HG03442 (cell line): ENCODE measurements at regions not wholly inside any gene's neighbourhood (a gene's known extent, or its start where the extent isn't known, plus 50 kb on each side); places are given as distances from the start of the nearest gene placed in this dataset.
"Not testable (repeated sequence)": the region's sequence is repeated elsewhere in the genome, so short reads cannot be mapped to it uniquely, and the experiment has no call there.

ENCODE experiments used
- ATAC-seq: cut with Tn5 transposase; IDR thresholded peaks from one replicate; pipeline ENCODE4 v1.9.1; 2021; ENCODE audit warnings: mild to moderate bottlenecking, moderate library complexity; ENCODE audit not compliant: unreplicated experiment

DNA sequence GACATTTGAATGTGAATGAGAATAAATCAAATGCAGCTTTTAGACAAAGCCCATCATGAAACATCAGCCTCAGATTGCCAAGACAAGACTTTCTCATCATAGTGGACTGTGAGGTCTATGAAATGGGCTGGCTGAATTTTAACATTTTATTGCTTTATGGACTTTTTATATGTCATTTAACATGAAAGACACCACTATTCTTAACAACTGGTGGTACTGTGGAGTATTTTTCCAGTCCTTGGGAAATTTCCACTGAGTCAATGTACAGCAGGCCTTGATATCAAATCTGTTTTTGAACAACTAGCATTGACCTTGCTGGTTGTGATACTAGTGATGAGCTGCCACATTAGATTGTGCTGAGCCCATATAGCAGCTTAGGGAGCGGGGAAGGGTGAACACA, 326.6 kb upstream of the CITED2 start:
- no peak for ATAC-seq

DNA sequence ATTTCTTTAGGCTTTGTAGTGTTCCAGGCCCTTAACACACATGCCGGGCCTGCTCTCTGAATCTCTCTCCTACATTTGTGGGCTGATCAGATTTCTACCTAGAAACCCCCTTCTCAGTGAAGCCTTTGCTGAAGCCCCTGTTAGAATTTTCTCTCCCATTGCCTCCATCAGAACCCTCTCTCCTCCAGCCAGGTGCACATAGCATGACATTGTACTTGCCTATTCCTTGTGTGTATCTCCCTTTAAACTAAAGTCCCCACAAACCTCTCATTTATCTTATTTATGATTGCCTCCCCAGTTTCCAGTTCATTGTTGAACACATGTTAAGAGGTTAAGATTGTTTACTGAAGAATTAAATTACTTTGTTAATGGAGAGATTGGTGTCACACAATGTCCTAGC, 325.5 kb upstream of the CITED2 start:
- ATAC-seq = no peak

DNA sequence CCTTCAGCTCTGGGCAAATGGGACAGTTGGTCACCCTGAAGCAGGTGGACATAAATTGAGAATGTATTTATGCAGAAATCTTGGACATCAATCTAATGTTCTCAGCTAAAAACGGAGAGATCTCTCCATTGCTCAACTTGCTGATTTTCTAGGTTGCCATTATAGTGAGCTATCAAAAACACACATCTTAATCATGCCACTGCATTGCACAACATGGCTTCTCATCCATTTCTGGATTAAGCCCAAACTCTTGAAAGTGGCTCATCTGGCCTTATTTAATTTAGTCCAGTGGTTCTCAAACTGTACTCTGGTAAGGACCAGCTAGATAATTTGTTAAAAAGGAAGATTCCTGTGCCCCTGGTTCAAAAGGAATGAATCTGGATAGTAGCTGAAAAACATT, 324.9 kb upstream of the CITED2 start:
- no peak for ATAC-seq

DNA sequence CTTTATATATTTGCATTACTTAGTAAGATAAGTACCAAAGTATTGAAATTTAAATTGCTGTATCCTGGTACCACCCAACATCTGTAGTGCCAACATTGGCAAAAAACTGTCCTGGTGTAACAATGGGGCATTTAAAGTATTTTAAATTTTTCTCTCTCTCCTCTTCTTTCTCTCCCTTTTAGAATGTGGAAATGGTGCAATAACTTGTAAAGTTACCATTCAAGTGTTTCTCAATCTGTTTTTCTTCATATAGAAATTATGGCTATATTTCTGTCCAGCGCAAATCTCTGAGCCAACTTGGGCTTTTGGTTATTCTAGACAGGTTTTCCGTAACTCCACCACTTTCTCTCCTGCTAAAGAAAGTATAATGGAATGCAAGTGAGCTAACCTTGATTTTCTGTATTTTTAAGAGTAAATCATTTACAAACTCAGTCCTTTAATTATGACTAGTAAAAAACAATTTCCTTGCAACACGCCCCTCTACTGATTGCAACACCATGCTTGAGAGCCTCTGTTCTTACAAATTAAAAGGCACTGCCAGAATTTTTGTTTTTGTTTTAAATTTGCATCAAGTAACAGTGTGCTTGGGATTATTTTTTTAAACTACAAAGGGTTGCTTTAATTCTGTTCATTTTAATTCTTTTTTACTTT, 324.2 kb upstream of the CITED2 start:
- ATAC-seq = no peak

DNA sequence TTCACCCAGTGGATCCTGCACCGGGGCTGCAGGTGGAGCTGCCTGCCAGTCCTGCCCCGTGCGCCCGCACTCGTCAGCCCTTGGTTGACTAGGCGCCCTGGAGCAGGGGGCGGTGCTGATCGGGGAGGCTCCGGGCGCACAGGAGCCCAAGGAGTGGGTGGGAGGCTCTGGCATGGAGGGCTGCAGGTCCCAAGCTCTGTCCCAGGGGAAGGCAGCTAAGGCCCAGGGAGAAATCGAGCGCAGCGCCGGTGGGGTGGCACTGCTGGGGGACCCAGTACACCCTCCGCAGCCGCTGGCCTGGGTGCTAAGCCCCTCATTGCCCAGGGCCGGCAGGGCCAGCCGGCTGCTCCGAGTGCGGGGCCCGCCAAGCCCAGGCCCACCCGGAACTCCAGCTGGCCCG, 323.4 kb upstream of the CITED2 start:
- ATAC-seq = not testable (repeated sequence)

DNA sequence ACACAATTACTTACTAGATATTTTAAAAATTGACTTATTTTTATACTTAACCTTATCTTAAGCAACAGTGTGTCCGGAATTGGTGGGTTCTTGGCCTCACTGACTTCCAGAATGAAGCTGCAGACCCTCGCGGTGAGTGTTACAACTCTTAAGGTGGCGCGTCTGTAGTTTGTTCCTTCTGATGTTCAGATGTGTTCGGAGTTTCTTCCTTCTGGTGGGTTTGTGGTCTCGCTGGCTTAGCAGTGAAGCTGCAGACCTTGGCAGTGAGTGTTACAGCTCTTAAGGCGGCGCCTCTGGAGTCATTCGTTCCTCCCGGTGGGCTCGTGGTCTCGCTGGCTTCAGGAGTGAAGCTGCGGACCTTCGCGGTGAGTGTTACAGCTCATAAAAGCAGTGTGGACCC, 322.5 kb upstream of the CITED2 start:
- ATAC-seq = not testable (repeated sequence)

DNA sequence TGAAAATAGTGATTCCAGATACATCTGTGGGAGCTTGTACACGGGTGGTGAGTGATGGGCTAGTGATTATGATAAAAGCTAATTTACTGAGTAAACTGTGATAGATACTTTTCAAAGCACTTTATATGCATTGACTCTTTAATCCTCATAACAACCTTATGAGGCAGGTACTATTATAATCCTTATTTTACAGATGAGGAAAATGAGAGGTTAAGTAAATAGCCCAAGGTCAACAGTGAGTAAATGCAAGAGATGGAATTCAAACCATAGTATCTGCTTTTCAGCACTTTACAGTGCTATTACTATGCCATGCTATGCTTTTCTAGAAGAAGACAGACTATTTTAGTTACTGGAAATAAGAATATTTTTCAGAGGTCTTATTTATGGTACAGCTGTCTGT, 320.9 kb upstream of the CITED2 start:
- no peak for ATAC-seq

DNA sequence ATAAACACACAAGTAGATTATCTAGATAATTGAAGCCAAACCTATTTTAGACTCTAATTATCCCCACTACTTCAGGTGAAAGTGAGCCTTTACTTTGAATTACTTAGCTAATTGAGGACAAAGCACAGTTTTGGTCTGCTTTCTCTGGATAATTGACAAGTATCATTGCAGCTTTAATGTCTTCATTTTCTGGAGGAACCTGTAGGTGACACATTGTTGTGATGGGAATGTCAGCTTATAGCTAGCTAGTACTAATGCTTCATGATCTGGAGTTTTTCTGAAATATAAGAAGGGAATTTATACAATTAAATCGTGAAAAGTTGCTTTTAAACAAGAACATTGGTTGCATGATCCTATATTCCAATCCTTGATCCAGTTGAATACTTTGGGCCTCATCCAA, 319.3 kb upstream of the CITED2 start:
- ATAC-seq = no peak

DNA sequence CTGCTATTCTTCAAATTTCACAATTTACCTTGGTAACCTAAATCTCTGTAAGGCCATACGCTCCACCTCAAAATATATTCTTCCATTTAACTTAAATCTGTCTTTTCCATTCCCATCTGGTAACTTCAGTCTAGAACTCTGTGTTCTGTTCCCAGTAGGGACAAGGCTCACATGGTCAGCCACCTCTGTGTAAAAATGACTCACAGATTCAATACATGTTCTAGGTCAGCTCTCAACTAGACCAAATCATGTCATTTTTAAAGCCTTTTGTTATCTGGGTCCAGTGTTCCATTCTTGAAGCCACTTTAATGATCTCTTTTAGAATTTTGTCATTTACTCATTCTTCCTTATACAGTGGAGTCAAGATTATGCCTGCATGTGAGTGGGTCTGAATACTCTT, 315.6 kb upstream of the CITED2 start:
- ATAC-seq = no peak

DNA sequence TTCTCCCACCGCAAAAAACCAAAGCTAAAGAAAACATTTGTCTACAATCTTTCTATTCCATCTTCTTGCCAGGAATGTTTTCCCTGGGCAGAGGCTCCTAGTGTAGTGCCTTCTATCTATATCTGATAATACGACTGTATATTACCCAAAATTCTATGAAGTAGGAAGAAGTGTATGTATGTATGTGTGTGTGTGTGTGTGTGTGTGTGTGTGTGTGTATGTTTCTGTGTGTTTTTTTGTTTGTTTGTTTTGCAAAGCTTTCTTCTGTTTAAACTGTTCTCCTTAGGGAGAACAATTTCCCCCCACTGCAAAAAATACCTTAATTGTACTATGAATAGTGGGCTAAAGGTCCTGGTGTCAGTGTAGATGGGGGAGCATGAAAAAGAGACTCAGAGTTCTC, 312.6 kb upstream of the CITED2 start:
- ATAC-seq = no peak

DNA sequence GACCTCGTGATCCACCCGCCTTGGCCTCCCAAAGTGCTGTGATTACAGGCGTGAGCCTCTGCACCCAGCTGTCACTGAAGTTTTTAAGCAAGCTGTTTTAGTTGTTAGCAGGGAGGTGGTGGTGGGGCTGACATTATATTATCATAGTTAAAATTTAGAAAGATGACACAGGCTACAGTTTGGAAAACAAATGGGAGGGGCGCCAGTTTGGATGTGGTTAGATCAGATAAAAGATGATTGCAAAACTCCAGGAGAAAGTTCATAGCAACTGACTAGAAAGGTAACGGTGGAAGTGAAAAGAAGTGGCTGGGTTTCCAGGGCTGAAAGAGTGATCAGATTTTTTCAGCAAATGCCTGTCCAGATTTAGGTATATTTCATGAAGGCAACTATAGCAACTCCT, 311.9 kb upstream of the CITED2 start:
- ATAC-seq = no peak

DNA sequence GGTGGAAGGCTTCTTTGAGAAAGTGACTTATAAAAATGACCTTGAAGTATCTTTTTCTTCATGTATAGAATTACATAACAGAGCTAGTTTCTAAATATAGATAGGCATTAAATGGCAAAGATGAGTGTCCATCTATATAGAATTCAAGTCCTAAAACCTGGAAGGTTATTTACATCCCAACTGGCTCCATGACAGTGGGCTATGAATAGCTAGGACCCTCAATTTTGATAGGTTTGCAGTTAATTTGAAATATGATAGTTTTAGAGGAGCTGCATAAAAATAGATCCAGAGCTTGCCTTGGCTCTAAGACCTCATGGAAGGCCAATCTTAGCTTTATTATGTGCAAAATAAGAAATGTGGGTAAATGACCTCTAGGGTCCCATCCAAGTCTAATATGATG, 310.6 kb upstream of the CITED2 start:
- no peak for ATAC-seq

DNA sequence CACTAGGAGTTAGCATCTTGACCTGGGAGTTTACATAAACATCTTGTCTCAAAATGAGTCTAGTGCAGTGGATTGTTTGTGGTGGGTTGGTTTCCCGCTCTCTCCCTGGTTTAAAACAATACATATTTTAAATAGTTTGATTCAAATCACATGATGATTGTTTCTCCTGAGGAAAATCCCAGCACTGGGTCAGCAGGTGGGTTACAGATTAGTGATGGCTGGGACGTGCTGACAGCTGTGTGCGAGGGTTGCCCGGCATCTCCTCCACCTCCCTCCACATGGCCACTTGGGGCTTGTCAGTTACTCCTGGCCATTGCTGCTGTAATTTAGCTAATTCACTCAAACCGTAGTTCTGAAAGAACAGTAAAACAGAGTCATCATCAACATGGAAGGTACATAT, 306.4 kb upstream of the CITED2 start:
- ATAC-seq = no peak

DNA sequence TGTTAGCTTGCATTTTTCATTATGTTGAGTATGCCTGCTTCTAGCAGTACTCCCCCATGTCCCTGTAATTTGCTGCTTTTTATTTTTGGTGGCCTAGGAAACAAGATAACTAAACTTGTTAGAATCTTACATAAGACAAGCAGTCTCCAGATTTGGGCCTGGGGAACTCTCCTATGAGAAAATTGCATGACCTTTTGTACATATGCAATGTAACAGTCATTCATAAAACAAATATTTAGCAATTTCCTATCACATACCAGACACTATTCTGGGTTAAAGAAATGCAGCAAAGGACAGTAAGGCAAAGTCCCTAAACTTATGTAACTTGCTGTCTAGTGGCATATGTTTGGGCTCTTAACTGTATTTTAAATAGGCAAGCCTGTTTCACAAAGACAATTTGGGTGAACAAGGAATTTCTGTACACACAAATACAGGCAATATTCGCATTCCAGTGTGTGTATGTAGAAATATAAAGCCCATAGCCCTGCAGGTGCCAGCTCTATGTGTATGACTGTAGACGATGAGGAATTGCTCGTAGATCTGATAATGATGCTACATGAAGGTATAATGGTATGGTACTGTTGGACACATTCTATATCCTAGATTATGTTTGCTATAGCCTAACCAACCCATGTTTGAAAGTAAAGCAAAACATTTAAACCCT, 305.2 kb upstream of the CITED2 start:
- ATAC-seq = no peak

DNA sequence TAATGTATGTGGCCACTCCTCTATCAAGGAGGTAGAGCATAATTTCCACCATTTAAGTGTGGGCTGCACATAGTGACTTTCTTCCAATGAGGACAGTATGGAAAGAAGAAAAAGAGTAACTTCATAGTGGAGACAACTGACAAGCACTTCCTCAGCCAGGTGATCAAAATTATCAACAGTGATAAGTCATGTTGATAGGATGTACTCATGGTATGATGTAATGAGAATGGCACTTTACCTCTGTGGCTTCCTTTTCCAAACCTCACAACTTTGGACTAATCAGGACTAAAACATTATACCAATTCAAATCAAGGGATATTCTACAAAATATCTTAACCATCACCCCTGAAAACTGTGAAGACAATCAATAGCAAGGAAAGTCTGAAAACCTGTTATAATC, 302.3 kb upstream of the CITED2 start:
- no peak for ATAC-seq

DNA sequence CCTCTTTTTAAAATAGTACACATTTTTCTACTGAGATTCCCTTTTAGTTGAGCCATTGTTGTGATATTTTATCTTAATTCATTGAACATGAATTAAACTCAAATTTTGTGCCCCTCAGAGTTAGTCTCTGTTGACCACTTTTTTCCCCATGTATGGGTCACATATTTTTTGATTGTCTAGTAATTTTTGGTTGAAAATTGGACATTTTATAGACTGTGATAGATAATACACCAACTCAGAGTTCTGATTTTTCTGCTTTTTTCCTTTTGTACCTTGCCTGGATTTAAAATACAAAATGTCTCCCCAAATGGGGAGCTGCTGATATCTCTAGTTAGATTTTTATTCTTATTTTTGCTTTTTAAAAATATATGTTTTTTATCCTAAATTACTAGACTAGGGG, 291.8 kb upstream of the CITED2 start:
- ATAC-seq = no peak

DNA sequence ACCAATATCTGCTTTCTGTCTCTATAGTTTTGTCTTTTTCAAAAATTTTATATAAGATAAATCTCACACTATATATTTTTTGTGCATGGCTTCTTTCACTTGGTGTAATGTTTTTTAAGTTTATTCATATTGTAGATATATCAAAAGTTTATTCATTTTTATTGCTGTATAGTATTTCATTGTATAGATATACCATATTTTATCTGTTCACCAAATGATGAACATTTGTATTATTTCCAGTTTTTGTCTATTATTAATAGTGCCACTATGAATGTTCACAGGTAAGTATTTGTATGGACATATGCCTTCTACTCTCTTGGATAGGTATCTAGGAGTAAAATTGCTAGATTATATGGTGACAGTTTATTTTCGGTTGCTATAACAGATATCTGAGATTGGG, 289.5 kb upstream of the CITED2 start:
- no peak for ATAC-seq

DNA sequence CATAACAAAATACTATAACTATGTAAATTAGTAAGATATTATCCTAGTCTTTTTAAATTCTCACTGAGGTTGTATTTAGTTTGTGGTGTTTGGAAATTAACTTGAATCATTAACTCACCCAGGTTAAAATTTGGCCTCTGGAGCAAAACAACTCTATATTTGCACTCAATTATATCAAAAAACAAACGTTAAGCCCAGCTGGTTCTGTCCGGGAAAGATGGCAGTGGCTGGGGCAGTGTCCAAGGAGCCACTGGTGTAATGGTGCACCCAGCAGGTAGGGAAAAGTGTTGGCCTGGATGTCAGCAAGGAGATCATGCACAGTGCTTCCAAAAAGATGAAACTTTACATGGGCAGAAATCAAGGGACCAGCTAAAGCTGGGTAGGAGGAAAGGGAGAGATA, 285.3 kb upstream of the CITED2 start:
- ATAC-seq = no peak

DNA sequence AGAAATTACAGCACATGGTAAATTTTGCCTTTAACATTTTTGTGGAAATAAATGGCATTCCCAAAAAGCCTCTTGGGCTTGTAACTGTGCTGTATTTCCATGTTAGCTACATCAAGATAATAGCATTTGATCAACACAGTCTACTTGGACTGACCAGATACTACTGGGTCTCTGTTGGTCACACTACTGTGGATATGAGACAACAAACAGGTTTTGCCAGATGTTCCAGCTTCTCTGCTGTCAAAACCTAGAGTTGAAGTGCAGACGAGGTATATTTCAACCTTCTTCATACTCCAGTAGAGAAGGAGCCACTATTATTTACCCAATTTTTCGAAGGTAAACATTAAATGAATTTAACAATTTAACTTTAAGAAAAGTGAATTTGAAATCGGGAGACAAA, 284.7 kb upstream of the CITED2 start:
- no peak for ATAC-seq

DNA sequence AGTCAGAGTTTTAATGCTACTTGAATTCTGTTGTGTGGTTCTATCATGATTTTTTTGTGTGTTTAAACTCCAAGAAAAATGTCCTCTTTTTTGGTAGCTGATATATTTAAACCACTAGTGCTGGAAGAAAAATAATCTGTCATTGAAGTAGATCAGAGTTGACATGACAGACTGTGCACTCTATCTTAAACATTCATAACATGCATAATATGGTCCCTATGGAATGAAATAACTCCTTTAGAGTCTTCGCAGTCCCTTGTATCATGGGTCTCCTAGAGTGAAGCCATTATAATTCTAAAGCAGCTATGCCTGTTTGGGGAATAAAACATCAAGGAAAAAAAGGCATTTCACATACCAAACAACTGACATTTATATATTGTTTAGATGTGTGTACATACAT, 282.7 kb upstream of the CITED2 start:
- ATAC-seq = no peak

DNA sequence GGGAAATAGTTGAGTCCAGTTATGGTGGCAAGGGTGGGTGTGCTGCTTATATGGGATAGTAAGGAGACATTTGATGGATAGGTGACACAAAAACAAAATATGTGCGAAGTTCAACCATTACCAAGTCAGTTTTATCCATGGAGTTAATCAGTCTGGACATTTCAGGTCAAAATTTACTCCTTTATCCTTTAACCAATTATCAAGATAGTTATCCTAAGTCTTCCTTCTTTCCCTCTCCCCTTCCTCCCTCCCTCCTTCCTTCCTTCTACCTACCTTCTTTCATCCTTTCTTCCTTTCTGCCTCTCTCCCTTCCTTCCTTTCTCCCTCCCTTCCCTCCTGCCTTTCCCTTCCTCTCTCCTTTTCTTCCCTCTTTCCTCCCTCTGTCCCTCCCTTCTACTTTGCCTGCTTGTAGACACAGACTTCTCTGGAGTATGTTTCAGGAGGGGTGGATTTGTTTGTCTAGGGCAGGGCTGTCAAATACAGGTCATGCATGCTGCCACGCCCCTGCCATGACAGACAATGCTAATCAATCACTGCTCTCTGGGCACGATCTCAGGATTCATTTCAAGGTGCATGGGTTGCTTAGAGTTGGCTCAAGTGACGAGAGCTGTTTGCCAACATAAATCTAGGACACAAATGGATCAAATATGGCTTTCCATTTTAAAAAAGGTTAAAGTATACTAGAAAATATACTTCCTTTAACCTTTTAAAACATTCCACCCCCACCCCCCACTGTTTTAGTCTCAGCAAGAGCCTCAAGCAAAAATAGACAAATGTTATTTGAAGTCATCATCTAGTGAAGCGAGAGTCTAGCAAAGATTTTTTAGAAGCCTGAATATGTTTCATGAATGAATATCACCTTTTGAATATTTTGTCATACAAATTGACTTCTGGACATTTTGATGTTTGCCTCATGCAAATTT, 281.6 kb upstream of the CITED2 start:
- ATAC-seq = no peak
